Astrocyte (in vitro differentiated cells and primary cell): ENCODE measurements at regions not wholly inside any gene's neighbourhood (a gene's known extent, or its start where the extent isn't known, plus 50 kb on each side); places are given as distances from the start of the nearest gene placed in this dataset.

Experiments
- EZH2 ChIP-seq: IDR thresholded peaks from 2 replicates; pipeline ENCODE4 v1.6.1; 2012; ENCODE audit warnings: mild to moderate bottlenecking, low read length, inconsistent platforms; ENCODE audit not compliant: insufficient read depth
- TF ChIP-seq, protein P1 (sequence below): IDR thresholded peaks from 2 replicates; pipeline ENCODE4 v1.5.1; 2011; ENCODE audit warnings: low read depth, mild to moderate bottlenecking, inconsistent platforms, low read length, moderate library complexity; ENCODE audit not compliant: insufficient read depth

DNA sequence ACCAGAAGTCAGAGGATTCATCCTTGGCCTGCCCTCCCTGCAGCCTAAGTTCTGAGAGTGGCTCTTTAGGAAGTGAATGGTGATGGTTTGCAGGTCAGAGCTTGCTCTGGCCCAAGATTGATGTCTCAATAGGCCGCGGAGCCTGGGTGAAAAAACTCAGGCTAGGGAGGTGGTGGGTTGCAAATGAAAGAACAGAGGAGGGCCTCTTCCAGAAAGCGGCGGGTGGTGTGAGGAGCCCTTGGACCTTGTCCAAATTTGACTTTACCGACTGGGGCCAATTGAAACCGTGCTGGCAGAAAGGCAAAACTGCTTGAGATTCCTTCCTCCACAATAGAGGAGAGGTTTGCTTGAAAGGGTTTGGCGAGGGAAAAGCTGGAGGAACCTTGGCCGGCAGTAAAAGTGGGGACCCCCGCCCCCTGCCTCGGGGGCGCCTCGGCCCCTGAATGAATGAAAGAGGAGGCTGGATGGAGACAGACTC lies 331.3 kb downstream of the SEC14L1 start:
- TF ChIP-seq, protein P1, sequence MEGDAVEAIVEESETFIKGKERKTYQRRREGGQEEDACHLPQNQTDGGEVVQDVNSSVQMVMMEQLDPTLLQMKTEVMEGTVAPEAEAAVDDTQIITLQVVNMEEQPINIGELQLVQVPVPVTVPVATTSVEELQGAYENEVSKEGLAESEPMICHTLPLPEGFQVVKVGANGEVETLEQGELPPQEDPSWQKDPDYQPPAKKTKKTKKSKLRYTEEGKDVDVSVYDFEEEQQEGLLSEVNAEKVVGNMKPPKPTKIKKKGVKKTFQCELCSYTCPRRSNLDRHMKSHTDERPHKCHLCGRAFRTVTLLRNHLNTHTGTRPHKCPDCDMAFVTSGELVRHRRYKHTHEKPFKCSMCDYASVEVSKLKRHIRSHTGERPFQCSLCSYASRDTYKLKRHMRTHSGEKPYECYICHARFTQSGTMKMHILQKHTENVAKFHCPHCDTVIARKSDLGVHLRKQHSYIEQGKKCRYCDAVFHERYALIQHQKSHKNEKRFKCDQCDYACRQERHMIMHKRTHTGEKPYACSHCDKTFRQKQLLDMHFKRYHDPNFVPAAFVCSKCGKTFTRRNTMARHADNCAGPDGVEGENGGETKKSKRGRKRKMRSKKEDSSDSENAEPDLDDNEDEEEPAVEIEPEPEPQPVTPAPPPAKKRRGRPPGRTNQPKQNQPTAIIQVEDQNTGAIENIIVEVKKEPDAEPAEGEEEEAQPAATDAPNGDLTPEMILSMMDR, result no peak
- TF ChIP-seq EZH2, result no peak
